ENCODE measurements at regions not wholly inside any gene's neighbourhood (a gene's known extent, or its start where the extent isn't known, plus 50 kb on each side); places are given as distances from the start of the nearest gene placed in this dataset.

- no peak for TF ChIP-seq POLR2A (IDR thresholded peaks at IDR 0.05)
- TF ChIP-seq CTCF (IDR thresholded peaks at IDR 0.05), result no peak
Measured at GRCh38 chr20:54865273-54865672, 389.9 kb downstream of the DOK5 start.
